Vagina (tissue), 2 donors: ENCODE measurements at regions not wholly inside any gene's neighbourhood (a gene's known extent, or its start where the extent isn't known, plus 50 kb on each side); places are given as distances from the start of the nearest gene placed in this dataset.

Experiments
- DNase-seq, 2 donors: peaks; one replicate each; pipeline ENCODE4 v3.0.0-alpha.2; 2017; ENCODE audit errors: extremely low spot score in 2 of 2
- H3K27ac ChIP-seq: fragments of 200-600 bp; sonication (generic); one replicate; pipeline ENCODE4 v1.5.1; 2019
- H3K27me3 ChIP-seq: fragments of 200-600 bp; sonication (generic); one replicate; pipeline ENCODE4 v1.5.1; 2019
- H3K36me3 ChIP-seq, 2 donors: fragments of 200-600 bp; sonication (generic); one replicate each; pipeline ENCODE4 v1.5.1; 2017 to 2019
- H3K4me1 ChIP-seq: fragments of 200-600 bp; sonication (generic); one replicate; pipeline ENCODE4 v1.5.1; 2019
- H3K4me3 ChIP-seq, 2 donors: fragments of 200-600 bp; sonication (generic); 1 replicate in 1 of 2; 2 replicates in 1 of 2; pipeline ENCODE4 v1.5.1; 2016 to 2019
- H3K9me3 ChIP-seq: fragments of 200-600 bp; sonication (generic); one replicate; pipeline ENCODE4 v1.5.1; 2019
- CTCF ChIP-seq, 3 experiments: fragments of 450-650 bp in 2 of 3; fragments of 200-600 bp in 1 of 3; sonication (generic) in 1 of 3; IDR thresholded peaks; one replicate each; pipeline ENCODE4 v1.5.1; 2017 to 2019; ENCODE audit warnings: antibody characterized with exemption in 3 of 3, mild to moderate bottlenecking in 2 of 3, moderate library complexity in 2 of 3
- POLR2A ChIP-seq, 2 donors: fragments of 450-650 bp; IDR thresholded peaks; one replicate each; pipeline ENCODE4 v1.6.1; 2017; ENCODE audit warnings: antibody characterized with exemption in 2 of 2, mild to moderate bottlenecking in 2 of 2, moderate library complexity in 2 of 2
- POLR2AphosphoS5 ChIP-seq, 2 donors: sonication (generic); formaldehyde crosslinking; IDR thresholded peaks; one replicate each; pipeline ENCODE4 v1.9.0; 2017; ENCODE audit warnings: antibody characterized with exemption in 2 of 2, mild to moderate bottlenecking in 2 of 2, low read depth in 1 of 2; ENCODE audit not compliant: insufficient read depth in 1 of 2
- intact Hi-C: fragments of 100-400 bp; cut with DNase I; formaldehyde crosslinking; loops from one replicate; pipeline ENCODE4 v1.15.1; 2023

- DNase-seq = no peak
- no peak for TF ChIP-seq POLR2AphosphoS5 (IDR thresholded peaks at IDR 0.05; ENCODE audit: insufficient read depth in 1 of 2, low read depth in 1 of 2)
- TF ChIP-seq POLR2A (IDR thresholded peaks at IDR 0.05) = no peak
- no peak for TF ChIP-seq CTCF (IDR thresholded peaks at IDR 0.05)
- Histone ChIP-seq H3K36me3 (no peaks in the 10 kb centered on the region), H3K27ac (no peak overlapping the region), H3K27me3 (no peaks in the 10 kb centered on the region), H3K4me3 (no peak overlapping the region), H3K9me3 (no peaks in the 10 kb centered on the region), H3K4me1 (no peaks in the 10 kb centered on the region)
- intact Hi-C loops = no loop called here
Measured at GRCh38 chr12:60529261-60529660, 933.4 kb downstream of the SLC16A7 start.

- TF ChIP-seq POLR2AphosphoS5 (IDR thresholded peaks at IDR 0.05; ENCODE audit: insufficient read depth in 1 of 2, low read depth in 1 of 2) = no peak
- no peak for TF ChIP-seq POLR2A (IDR thresholded peaks at IDR 0.05)
- TF ChIP-seq CTCF (IDR thresholded peaks at IDR 0.05) = no peak
- no peak for DNase-seq
Measured at GRCh38 chr12:60529723-60530122, 933.9 kb downstream of the SLC16A7 start.

GRCh38 chr12:60535363-60535762, 939.5 kb downstream of the SLC16A7 start:
- no peak overlapping the region for H3K27ac ChIP-seq
- H3K9me3 ChIP-seq = no peaks in the 10 kb centered on the region
- no peaks in the 10 kb centered on the region for H3K4me1 ChIP-seq
- H3K36me3 ChIP-seq = no peaks in the 10 kb centered on the region
- H3K4me3 ChIP-seq = no peak overlapping the region
- H3K27me3 ChIP-seq = no peaks in the 10 kb centered on the region
- TF ChIP-seq CTCF (IDR thresholded peaks at IDR 0.05) (no peak), POLR2A (IDR thresholded peaks at IDR 0.05) (no peak), POLR2AphosphoS5 (IDR thresholded peaks at IDR 0.05; ENCODE audit: insufficient read depth in 1 of 2, low read depth in 1 of 2) (no peak)
- DNase-seq = no peak
- intact Hi-C loops = no loop called here

More at GRCh38 chr12:60529723-60530122, 933.9 kb downstream of the SLC16A7 start:
- no peaks in the 10 kb centered on the region for H3K36me3 ChIP-seq
- no peak overlapping the region for H3K4me3 ChIP-seq
- H3K27me3 ChIP-seq = no peaks in the 10 kb centered on the region
- intact Hi-C loops = no loop called here
- no peaks in the 10 kb centered on the region for H3K4me1 ChIP-seq
- no peaks in the 10 kb centered on the region for H3K9me3 ChIP-seq
- no peak overlapping the region for H3K27ac ChIP-seq

- Histone ChIP-seq H3K4me3 (no peak overlapping the region), H3K4me1 (no peaks in the 10 kb centered on the region), H3K27ac (no peak overlapping the region), H3K27me3 (no peaks in the 10 kb centered on the region), H3K36me3 (no peaks in the 10 kb centered on the region), H3K9me3 (no peaks in the 10 kb centered on the region)
- no peak for DNase-seq
- no peak for TF ChIP-seq POLR2AphosphoS5 (IDR thresholded peaks at IDR 0.05; ENCODE audit: insufficient read depth in 1 of 2, low read depth in 1 of 2)
- no peak for TF ChIP-seq POLR2A (IDR thresholded peaks at IDR 0.05)
- no peak for TF ChIP-seq CTCF (IDR thresholded peaks at IDR 0.05)
- intact Hi-C loops = no loop called here
Measured at GRCh38 chr12:60539592-60539991, 943.8 kb downstream of the SLC16A7 start.

GRCh38 chr12:60568914-60569313, 973.1 kb downstream of the SLC16A7 start:
- TF ChIP-seq POLR2A (IDR thresholded peaks at IDR 0.05) (no peak), POLR2AphosphoS5 (IDR thresholded peaks at IDR 0.05; ENCODE audit: insufficient read depth in 1 of 2, low read depth in 1 of 2) (no peak), CTCF (IDR thresholded peaks at IDR 0.05) (no peak)
- H3K27me3 ChIP-seq = no peaks in the 10 kb centered on the region
- H3K4me3 ChIP-seq = no peak overlapping the region
- no peak for DNase-seq
- no peaks in the 10 kb centered on the region for H3K4me1 ChIP-seq
- intact Hi-C loops = no loop called here
- H3K36me3 ChIP-seq = no peaks in the 10 kb centered on the region
- no peak overlapping the region for H3K27ac ChIP-seq
- no peaks in the 10 kb centered on the region for H3K9me3 ChIP-seq
